GM12878 (cell line): ENCODE measurements at regions not wholly inside any gene's neighbourhood (a gene's known extent, or its start where the extent isn't known, plus 50 kb on each side); places are given as distances from the start of the nearest gene placed in this dataset.

Experiments
- ATAC-seq: fragments of 200-7000 bp; cut with Tn5 transposase; 3 replicates; pipeline ENCODE4 v1.9.1; 2020; ENCODE audit warnings: mild to moderate bottlenecking, moderate library complexity
- BruUV-seq: library from RNA; stranded (reverse); fragments of 400-500 nt; replicated peaks from 2 replicates; lab custom pipeline; 2021; lab: Mats Ljungman, UMichigan
- CTCF ChIA-PET: fragments of 300-600 bp; sonication (Branson Sonifier 250); formaldehyde crosslinking; extraction: SDS; loops from one replicate; lab custom pipeline; 2021; ENCODE audit warnings: inconsistent platforms; lab: Yijun Ruan, JAX
- POLR2A ChIA-PET: fragments of 350-600 bp; formaldehyde crosslinking; extraction: SDS; loops from one replicate; lab custom pipeline; 2021; ENCODE audit warnings: inconsistent platforms; lab: Charles Lee
- RAD21 ChIA-PET: fragments of 300-600 bp; sonication (Branson Sonifier 250); formaldehyde crosslinking; loops from one replicate; lab custom pipeline; 2023; ENCODE audit warnings: antibody characterized with exemption; ENCODE audit not compliant: unreplicated experiment; lab: Charles Lee
- SMC1A ChIA-PET: fragments of 300-600 bp; sonication (Branson Sonifier 250); formaldehyde crosslinking; loops from one replicate; lab custom pipeline; 2023; ENCODE audit not compliant: unreplicated experiment, uncharacterized antibody; lab: Charles Lee
- DNase-seq: peaks from one replicate; pipeline ENCODE4 v3.0.0-alpha.2; 2011; ENCODE audit warnings: low read depth, low spot score
- FAIRE-seq: peaks from 3 replicates; lab custom pipeline; 2011; peaks lifted over from hg19 to GRCh38; lab: Jason Lieb, UNC
- H2AFZ ChIP-seq: 2 replicates; pipeline ENCODE4 v1.6.0; 2011; ENCODE audit warnings: low read depth, low read length, control low read depth; ENCODE audit not compliant: control insufficient read depth
- H3K27ac ChIP-seq: 2 replicates; pipeline ENCODE4 v1.5.1; 2011; ENCODE audit warnings: control low read depth; ENCODE audit not compliant: control insufficient read depth, insufficient read depth
- H3K27me3 ChIP-seq, 2 experiments: replicated peaks in 1 of 2; 2 replicates each; pipeline versions ENCODE4 v1.6.0 to v1.6.1; 2011; ENCODE audit warnings: low read length in 1 of 2; ENCODE audit not compliant: control insufficient read depth in 2 of 2, insufficient read depth in 2 of 2
- H3K36me3 ChIP-seq, 2 experiments: 2 replicates each; pipeline ENCODE4 v1.5.1; 2011; ENCODE audit warnings: low read length in 1 of 2; ENCODE audit not compliant: control insufficient read depth in 2 of 2, insufficient read depth in 2 of 2
- H3K4me1 ChIP-seq: 2 replicates; pipeline ENCODE4 v1.6.1; 2011; ENCODE audit warnings: mild to moderate bottlenecking, low read length, moderate library complexity, mixed read lengths; ENCODE audit not compliant: control insufficient read depth, insufficient read depth
- H3K4me2 ChIP-seq: 2 replicates; pipeline ENCODE4 v1.6.0; 2011; ENCODE audit warnings: control low read depth; ENCODE audit not compliant: control insufficient read depth, insufficient read depth
- H3K4me3 ChIP-seq: fragments of 200-600 bp; sonication (generic); 2 replicates; pipeline ENCODE4 v1.5.1; 2016
- H3K79me2 ChIP-seq: 2 replicates; pipeline ENCODE4 v1.6.0; 2011; ENCODE audit warnings: low read length; ENCODE audit not compliant: control insufficient read depth, insufficient read depth
- H3K9ac ChIP-seq: 2 replicates; pipeline ENCODE4 v1.8.0; 2011; ENCODE audit warnings: low read length, control low read depth, mixed read lengths; ENCODE audit not compliant: control insufficient read depth, insufficient read depth
- H3K9me3 ChIP-seq: replicated peaks from 3 replicates; pipeline ENCODE4 v1.5.1; 2011; ENCODE audit warnings: mild to moderate bottlenecking, low read length; ENCODE audit not compliant: control insufficient read depth, insufficient read depth
- H4K20me1 ChIP-seq: 2 replicates; pipeline ENCODE4 v1.6.0; 2011; ENCODE audit not compliant: control insufficient read depth, insufficient read depth
- CHD2 ChIP-seq: IDR thresholded peaks from 2 replicates; pipeline ENCODE4 v1.6.1; 2011; ENCODE audit warnings: low read depth, low read length, improper control_type of control experiment, borderline replicate concordance
- GATAD2B ChIP-seq: fragments of 450-650 bp; conservative IDR thresholded peaks from 2 replicates; pipeline ENCODE4 v1.6.1; 2017; ENCODE audit warnings: low read depth, mild to moderate bottlenecking, moderate library complexity
- MXI1 ChIP-seq: fragments of 150-350 bp; IDR thresholded peaks from 2 replicates; pipeline ENCODE4 v1.6.1; 2011; ENCODE audit warnings: low read depth, mild to moderate bottlenecking, inconsistent platforms, low read length, improper control_type of control experiment
- RAD51 ChIP-seq: fragments of 450-650 bp; IDR thresholded peaks from 2 replicates; pipeline ENCODE4 v1.6.1; 2016; ENCODE audit warnings: moderate library complexity, mild to moderate bottlenecking, inconsistent platforms
- RFX5 ChIP-seq: IDR thresholded peaks from 2 replicates; pipeline ENCODE4 v1.6.1; 2011; ENCODE audit warnings: low read depth, low read length, improper control_type of control experiment
- SIN3A ChIP-seq: IDR thresholded peaks from 2 replicates; pipeline ENCODE4 v1.6.1; 2012; ENCODE audit warnings: low read depth, low read length, improper control_type of control experiment
- SMAD5 ChIP-seq: IDR thresholded peaks from 2 replicates; pipeline ENCODE4 v1.6.1; 2016; ENCODE audit warnings: antibody characterized with exemption, low read depth
- SUPT20H ChIP-seq: IDR thresholded peaks from 2 replicates; pipeline ENCODE4 v1.6.1; 2011; ENCODE audit warnings: low read depth, mild to moderate bottlenecking, low read length, moderate library complexity, borderline replicate concordance; ENCODE audit not compliant: control insufficient read depth
- TARDBP ChIP-seq: IDR thresholded peaks from 2 replicates; pipeline ENCODE4 v1.6.1; 2016; ENCODE audit warnings: borderline replicate concordance
- ZNF207 ChIP-seq: fragments of 450-650 bp; IDR thresholded peaks from 2 replicates; pipeline ENCODE4 v1.6.1; 2014; ENCODE audit warnings: antibody characterized with exemption, mild to moderate bottlenecking, borderline replicate concordance
- whole genome bisulfite sequencing: methylation state at CpG from one replicate; pipeline ENCODE4 v1.1.6; 2016; ENCODE audit warnings: low lambda C conversion rate; ENCODE audit not compliant: insufficient replicate concordance, insufficient coverage; ENCODE audit errors: missing lambda C conversion rate; 5-methylcytosine and 5-hydroxymethylcytosine counted together
- in situ Hi-C: fragments of 300-500 bp; cut with MboI; formaldehyde crosslinking; loops from 9 replicates; pipeline ENCODE4 v1.14.3; 2018; ENCODE audit warnings: mixed read lengths
- intact Hi-C: fragments of 100-400 bp; cut with micrococcal nuclease; formaldehyde crosslinking; loops from one replicate; pipeline ENCODE4 v1.14.2; 2022; ENCODE audit not compliant: unreplicated experiment
- TF ChIP-seq, protein P1 (sequence below): fragments of 450-650 bp; IDR thresholded peaks from 2 replicates; pipeline ENCODE4 v1.6.1; 2014; ENCODE audit warnings: mild to moderate bottlenecking
- TF ChIP-seq, protein P2 (sequence below): fragments of 450-650 bp; IDR thresholded peaks from 2 replicates; pipeline ENCODE4 v1.6.1; 2018; ENCODE audit warnings: mild to moderate bottlenecking, low read depth, moderate library complexity; ENCODE audit not compliant: partially characterized antibody
- TF ChIP-seq, protein P3 (sequence below): fragments of 450-650 bp; IDR thresholded peaks from 2 replicates; pipeline ENCODE4 v1.6.1; 2016; ENCODE audit warnings: mild to moderate bottlenecking, moderate library complexity, borderline replicate concordance
- TF ChIP-seq, protein P4 (sequence below): IDR thresholded peaks from 2 replicates; pipeline ENCODE4 v1.6.1; 2012; ENCODE audit warnings: low read depth, low read length, improper control_type of control experiment

DNA sequence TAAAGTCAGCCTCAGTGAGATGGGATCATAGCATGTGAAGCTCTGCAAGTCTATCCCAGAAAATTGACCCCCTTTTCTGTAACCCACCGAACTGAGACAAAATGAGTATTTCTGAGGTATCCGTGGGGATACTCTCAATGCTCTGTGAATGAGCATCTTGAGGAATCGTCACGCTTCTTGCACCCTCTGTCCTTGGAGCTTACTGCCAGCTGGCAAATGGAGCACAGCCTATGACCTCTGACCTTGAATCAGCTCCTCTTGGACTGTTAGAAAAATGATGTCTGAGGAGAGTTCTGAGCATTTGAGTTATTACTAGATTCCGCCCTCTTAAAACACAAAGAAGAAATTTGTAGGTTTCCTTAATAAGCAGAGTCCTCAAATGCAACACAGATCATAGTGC lies 342.1 kb downstream of the ZFHX3 start:
- H3K9ac ChIP-seq = no peak overlapping the region
- 94% methylated on average over 5 of the region's 5 CpGs for WGBS
- H3K36me3 ChIP-seq = no peaks in the 10 kb centered on the region
- ATAC-seq (no peak), DNase-seq (no peak), FAIRE-seq (no peak)
- H4K20me1 ChIP-seq = no peaks in the 10 kb centered on the region
- no peaks in the 10 kb centered on the region; the same call in 2 of the 3 replicates for H3K9me3 ChIP-seq
- no peak overlapping the region for H3K4me3 ChIP-seq
- in situ Hi-C loops = no loop called here
- POLR2A ChIA-PET = no interaction called here
- H2AFZ ChIP-seq = no peak overlapping the region
- no peaks in the 10 kb centered on the region for H3K4me1 ChIP-seq
- no peak overlapping the region for H3K4me2 ChIP-seq
- SMC1A ChIA-PET = no interaction called here
- TF ChIP-seq MXI1 (no peak), CHD2 (no peak), SUPT20H (no peak), ZNF207 (no peak), RFX5 (no peak), TARDBP (no peak), SIN3A (no peak), GATAD2B (no peak), SMAD5 (no peak), RAD51 (no peak)
- TF ChIP-seq, protein P1, sequence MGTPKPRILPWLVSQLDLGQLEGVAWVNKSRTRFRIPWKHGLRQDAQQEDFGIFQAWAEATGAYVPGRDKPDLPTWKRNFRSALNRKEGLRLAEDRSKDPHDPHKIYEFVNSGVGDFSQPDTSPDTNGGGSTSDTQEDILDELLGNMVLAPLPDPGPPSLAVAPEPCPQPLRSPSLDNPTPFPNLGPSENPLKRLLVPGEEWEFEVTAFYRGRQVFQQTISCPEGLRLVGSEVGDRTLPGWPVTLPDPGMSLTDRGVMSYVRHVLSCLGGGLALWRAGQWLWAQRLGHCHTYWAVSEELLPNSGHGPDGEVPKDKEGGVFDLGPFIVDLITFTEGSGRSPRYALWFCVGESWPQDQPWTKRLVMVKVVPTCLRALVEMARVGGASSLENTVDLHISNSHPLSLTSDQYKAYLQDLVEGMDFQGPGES = no peak
- TF ChIP-seq, protein P2, sequence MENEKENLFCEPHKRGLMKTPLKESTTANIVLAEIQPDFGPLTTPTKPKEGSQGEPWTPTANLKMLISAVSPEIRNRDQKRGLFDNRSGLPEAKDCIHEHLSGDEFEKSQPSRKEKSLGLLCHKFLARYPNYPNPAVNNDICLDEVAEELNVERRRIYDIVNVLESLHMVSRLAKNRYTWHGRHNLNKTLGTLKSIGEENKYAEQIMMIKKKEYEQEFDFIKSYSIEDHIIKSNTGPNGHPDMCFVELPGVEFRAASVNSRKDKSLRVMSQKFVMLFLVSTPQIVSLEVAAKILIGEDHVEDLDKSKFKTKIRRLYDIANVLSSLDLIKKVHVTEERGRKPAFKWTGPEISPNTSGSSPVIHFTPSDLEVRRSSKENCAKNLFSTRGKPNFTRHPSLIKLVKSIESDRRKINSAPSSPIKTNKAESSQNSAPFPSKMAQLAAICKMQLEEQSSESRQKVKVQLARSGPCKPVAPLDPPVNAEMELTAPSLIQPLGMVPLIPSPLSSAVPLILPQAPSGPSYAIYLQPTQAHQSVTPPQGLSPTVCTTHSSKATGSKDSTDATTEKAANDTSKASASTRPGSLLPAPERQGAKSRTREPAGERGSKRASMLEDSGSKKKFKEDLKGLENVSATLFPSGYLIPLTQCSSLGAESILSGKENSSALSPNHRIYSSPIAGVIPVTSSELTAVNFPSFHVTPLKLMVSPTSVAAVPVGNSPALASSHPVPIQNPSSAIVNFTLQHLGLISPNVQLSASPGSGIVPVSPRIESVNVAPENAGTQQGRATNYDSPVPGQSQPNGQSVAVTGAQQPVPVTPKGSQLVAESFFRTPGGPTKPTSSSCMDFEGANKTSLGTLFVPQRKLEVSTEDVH = no peak
- TF ChIP-seq, protein P3, sequence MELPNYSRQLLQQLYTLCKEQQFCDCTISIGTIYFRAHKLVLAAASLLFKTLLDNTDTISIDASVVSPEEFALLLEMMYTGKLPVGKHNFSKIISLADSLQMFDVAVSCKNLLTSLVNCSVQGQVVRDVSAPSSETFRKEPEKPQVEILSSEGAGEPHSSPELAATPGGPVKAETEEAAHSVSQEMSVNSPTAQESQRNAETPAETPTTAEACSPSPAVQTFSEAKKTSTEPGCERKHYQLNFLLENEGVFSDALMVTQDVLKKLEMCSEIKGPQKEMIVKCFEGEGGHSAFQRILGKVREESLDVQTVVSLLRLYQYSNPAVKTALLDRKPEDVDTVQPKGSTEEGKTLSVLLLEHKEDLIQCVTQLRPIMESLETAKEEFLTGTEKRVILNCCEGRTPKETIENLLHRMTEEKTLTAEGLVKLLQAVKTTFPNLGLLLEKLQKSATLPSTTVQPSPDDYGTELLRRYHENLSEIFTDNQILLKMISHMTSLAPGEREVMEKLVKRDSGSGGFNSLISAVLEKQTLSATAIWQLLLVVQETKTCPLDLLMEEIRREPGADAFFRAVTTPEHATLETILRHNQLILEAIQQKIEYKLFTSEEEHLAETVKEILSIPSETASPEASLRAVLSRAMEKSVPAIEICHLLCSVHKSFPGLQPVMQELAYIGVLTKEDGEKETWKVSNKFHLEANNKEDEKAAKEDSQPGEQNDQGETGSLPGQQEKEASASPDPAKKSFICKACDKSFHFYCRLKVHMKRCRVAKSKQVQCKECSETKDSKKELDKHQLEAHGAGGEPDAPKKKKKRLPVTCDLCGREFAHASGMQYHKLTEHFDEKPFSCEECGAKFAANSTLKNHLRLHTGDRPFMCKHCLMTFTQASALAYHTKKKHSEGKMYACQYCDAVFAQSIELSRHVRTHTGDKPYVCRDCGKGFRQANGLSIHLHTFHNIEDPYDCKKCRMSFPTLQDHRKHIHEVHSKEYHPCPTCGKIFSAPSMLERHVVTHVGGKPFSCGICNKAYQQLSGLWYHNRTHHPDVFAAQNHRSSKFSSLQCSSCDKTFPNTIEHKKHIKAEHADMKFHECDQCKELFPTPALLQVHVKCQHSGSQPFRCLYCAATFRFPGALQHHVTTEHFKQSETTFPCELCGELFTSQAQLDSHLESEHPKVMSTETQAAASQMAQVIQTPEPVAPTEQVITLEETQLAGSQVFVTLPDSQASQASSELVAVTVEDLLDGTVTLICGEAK = no peak
- TF ChIP-seq, protein P4, sequence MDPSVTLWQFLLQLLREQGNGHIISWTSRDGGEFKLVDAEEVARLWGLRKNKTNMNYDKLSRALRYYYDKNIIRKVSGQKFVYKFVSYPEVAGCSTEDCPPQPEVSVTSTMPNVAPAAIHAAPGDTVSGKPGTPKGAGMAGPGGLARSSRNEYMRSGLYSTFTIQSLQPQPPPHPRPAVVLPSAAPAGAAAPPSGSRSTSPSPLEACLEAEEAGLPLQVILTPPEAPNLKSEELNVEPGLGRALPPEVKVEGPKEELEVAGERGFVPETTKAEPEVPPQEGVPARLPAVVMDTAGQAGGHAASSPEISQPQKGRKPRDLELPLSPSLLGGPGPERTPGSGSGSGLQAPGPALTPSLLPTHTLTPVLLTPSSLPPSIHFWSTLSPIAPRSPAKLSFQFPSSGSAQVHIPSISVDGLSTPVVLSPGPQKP = no peak
- TF ChIP-seq, all 136 proteins: peak for 0
- H3K27ac ChIP-seq = no peak overlapping the region
- H3K79me2 ChIP-seq = no peaks in the 10 kb centered on the region
- ChIA-PET RAD21 (no interaction called here), CTCF (interaction anchor here (1.3 kb wide), 1 partner anchor 127 kb away, joined by 4 read pairs; no protein-coding TSS in a partner anchor)
- intact Hi-C loops = no loop called here
- H3K27me3 ChIP-seq = no peaks in the 10 kb centered on the region
- no TSS peak for BruUV-seq
